ENCODE measurements at regions not wholly inside any gene's neighbourhood (a gene's known extent, or its start where the extent isn't known, plus 50 kb on each side); places are given as distances from the start of the nearest gene placed in this dataset.

DNA sequence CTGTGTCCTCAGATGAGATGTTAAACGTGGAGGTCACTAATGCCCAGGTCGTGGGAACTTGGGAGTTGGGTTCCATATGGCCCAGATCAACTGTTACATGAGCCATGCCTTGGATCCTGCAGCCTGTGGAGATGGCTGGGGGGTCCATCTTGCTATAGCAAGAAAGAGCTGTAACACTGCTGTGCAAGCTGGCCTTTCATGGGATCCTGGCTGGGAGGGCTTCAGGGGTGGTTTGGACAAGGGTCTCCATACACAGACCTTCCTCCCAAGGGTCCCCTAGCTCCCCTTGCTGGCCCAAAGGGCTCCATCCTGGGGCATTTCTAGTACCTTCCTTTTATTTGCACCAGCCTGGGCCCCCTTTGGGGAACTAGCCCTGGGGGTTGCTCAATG, 337.7 kb downstream of the DYSF start:
- TF ChIP-seq, protein P1, sequence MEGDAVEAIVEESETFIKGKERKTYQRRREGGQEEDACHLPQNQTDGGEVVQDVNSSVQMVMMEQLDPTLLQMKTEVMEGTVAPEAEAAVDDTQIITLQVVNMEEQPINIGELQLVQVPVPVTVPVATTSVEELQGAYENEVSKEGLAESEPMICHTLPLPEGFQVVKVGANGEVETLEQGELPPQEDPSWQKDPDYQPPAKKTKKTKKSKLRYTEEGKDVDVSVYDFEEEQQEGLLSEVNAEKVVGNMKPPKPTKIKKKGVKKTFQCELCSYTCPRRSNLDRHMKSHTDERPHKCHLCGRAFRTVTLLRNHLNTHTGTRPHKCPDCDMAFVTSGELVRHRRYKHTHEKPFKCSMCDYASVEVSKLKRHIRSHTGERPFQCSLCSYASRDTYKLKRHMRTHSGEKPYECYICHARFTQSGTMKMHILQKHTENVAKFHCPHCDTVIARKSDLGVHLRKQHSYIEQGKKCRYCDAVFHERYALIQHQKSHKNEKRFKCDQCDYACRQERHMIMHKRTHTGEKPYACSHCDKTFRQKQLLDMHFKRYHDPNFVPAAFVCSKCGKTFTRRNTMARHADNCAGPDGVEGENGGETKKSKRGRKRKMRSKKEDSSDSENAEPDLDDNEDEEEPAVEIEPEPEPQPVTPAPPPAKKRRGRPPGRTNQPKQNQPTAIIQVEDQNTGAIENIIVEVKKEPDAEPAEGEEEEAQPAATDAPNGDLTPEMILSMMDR (IDR thresholded peaks at IDR 0.05) = no peak
- TF ChIP-seq ZFX (IDR thresholded peaks at IDR 0.05; ENCODE audit: borderline replicate concordance) = no peak
